NK-92 treated with Interleukin-12 subunit alpha and Interleukin-12 subunit beta, amount 100 ng/mL, for 24 hours (cell line): ENCODE measurements at regions not wholly inside any gene's neighbourhood (a gene's known extent, or its start where the extent isn't known, plus 50 kb on each side); places are given as distances from the start of the nearest gene placed in this dataset.

Source experiments
- DNase-seq: peaks from one replicate; lab custom pipeline; 2025; lab: John Stamatoyannopoulos, UW

DNA sequence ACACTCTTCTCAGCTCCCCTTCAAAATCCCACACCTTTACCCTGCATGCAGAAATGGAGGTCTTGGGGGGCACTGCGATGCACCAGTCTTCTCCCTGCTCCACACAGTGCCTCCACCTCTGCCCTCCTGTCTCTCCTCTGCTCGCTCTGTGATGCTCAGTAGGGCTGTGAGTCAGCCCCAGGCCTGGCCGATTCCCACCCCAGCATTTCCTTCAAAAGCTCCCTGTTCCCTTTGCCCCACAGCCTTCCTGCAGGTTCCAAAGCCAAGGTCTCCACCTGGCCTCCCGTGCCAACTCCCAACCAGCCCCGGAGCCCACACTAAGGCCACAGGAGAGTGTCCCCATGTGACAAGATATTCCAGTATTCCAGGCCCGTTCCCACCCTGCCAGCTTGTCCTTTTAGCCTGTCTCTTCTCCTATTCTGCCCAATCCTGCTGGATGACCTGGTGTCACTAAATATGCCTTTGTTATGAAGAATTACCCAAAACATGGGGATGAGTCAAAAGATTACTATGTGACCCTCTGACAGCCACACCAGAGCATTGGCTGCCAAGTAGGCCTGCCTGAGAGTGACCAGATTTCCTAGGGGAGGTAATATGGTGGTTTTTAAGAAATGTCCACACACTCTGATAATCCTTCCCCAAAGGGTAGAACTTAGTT lies 118.9 kb upstream of the NXT1 start:
- DNase-seq = no peak

- DNase-seq = no peak
Observed at GRCh38 chr20:23230766-23231385, 119.7 kb upstream of the NXT1 start.

GRCh38 chr20:23229989-23230388 lies 120.6 kb upstream of the NXT1 start:
- no peak for DNase-seq

- no peak for DNase-seq
Observed at GRCh38 chr20:23228912-23229311, 121.7 kb upstream of the NXT1 start.

DNA sequence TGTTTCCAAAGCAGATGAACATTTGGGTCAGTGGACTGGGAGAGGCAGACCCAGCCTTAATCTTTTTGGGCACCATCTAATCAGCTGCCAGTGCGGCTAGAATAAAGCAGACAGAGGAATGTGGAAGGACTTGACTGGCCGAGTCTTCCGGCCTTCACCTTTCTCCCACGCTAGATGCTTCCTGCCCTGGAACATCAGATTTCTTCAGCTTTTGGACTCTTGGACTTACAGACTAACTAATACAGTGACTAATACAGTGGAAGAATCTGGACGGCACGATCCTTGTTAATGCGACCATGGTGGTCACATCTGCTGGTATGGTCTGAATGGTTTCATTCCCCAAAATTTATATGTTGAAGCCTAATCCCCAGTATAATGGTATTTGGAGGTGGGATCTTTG lies 122.6 kb upstream of the NXT1 start:
- no peak for DNase-seq

- DNase-seq = no peak
Observed at GRCh38 chr20:23227274-23227673, 123.3 kb upstream of the NXT1 start.

DNA sequence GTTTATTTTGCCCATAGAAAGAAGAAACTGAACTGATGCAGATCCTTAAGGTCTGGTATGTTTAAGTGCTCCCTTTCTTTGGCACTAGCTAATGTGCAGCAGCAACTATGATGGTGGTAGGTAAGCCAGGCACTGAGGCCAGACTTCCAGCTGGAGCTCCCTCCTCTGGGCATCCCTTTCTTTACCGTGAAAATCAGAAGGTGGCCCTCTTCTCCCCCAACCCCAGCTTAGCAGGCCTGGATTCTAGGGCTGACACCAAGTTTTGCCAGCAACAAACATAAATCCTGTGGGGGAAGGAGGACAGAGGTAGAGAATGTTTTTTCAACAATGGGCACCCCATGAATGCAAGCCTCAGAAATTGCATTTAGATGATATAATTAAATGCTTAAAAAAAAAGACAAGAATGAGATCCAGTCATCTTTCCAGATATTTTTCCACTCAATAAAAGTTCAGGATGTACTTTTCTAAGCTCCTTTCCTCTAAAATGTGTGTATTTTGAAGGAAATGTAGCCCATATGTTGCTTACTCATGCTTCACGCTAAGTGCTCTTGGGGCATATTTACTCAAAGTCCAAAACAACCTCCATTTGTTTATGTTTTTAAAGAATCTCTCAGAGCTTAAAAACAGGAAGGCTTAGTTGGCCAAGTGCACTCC lies 123.9 kb upstream of the NXT1 start:
- DNase-seq = no peak

- peak; percentile 38 for DNase-seq
Observed at GRCh38 chr20:23225407-23226060, 125.1 kb upstream of the NXT1 start.

- DNase-seq = no peak
Observed at GRCh38 chr20:23224806-23225205, 125.8 kb upstream of the NXT1 start.

DNA sequence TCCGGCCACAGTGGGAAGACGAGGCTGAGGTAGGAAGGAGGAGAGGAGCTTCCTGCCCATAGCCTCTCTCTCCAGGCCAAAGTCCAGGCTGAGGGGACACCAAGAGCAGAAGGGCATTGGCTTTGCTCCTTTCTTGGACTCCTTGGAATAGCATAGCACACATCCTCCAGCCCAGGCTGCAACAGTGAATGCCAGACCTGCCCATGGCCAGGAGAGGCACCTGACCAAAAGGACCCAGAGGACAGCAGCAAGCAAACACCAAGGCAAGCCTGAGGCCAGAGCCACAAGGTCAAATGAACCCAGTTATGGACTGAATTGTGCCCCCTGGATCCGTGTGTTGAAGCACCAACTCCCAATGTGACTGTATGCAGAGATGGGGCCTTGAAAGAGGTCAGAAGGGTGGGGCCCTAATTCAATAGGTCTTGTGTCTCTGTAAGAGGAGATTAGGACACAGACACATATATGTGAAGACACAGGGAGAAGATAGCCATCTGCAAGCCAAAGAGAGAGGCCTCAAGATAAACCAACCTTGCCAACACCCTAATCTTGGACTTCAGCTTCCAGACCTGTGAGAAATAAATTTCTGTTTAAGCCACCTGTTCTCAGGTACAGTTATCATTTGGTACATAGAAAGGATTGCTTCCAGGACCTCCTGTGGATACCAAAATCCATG lies 126.5 kb upstream of the NXT1 start:
- DNase-seq = no peak

DNA sequence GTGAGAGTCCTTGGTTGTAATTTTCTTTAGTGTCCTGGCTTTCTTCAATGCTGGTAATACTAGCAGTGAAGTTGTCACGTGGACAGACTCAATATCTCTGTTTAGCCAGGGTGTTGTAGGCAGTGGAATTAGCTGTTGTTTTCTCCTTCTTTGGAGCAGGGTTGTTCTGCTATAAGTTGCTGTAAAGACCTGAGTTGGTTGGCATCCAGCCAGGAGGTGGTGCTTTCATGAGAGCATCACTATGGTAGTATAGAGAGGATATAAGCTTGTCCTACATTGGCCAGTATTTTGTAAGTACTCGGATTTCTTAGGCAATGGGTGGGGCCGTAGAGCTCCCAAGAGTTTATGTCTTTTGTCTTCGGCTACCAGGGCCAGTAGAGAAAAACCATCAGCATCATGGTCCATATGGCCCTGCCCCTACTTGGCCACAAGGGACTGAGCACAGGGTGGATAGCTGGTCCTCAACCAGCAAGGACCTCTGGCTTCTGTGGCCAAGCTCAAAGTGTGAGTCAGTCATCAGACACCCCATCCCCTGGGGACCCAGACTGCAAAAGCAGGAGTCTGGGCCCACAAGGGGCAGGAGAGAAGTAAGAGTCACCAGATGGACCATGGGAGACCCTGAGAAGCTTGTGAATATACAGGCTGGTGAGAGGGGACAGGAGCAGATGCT lies 127.9 kb upstream of the NXT1 start:
- no peak for DNase-seq

DNA sequence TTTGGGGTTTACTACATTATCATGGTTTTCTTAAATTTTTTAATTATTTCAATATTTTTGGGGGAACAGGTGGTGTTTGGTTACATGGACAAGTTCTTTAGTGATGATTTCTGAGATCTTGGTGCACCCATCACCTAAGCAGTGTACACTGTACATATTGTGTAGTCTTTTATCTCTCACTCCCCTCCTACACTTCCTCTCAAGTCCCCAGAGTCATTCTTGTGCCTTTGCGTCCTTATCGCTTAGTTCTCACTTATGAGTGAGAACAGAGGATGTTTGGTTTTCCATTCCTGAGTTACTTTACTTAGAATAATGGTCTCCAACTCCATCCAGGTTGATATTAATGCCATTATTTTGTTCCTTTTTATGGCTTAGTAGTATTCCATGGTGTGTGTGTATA lies 130.9 kb upstream of the CD93 start:
- DNase-seq = no peak

DNA sequence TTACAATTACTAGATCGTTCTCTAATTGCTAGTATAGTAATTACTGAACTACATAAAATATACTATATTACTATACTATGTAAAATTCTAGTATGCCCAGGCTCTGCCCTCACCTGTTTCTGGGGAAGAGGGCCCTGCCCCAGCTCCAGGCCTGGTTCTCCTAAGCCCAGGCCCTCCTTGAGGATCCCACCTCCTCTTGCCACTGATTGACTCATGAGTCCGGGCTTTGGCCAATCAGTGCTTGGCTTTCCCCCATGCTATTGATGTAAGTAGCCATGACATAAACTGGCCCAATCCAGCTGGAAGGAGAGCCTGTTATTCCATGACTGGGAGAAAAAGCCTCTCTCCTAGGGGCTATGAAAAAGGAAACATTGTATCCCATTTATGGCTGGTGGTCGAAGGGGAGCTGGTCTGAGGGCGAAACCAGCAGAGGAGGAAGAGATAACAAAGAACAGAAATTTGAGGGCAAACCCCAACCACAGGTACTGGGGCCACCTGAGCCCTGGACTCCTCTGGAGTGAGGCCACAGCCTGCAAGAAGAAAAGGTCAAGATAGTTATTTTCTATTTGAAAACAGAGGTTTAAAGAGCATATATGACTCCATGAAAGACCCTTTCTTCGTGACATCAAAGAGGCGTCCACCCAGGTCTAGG lies 129.3 kb upstream of the CD93 start:
- no peak for DNase-seq

DNA sequence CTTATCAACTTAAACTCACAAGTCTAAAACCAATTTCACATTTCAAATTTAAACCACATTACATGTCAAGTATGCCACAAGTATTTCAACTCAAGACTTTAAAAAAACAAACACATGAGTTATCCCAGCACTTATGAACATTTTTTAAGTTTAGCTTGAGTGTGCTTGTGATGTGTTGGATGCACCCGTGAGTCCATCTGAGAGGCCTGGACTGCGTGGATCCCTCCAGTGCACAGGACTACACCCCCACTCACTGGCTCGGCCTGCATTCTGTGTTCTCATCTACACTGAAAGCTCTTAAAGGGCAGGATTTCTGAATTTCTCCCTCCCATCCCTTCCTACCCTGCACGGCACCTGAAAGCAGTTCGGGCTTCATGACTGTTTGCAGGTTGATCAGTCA lies 128.8 kb upstream of the CD93 start:
- no peak for DNase-seq

DNA sequence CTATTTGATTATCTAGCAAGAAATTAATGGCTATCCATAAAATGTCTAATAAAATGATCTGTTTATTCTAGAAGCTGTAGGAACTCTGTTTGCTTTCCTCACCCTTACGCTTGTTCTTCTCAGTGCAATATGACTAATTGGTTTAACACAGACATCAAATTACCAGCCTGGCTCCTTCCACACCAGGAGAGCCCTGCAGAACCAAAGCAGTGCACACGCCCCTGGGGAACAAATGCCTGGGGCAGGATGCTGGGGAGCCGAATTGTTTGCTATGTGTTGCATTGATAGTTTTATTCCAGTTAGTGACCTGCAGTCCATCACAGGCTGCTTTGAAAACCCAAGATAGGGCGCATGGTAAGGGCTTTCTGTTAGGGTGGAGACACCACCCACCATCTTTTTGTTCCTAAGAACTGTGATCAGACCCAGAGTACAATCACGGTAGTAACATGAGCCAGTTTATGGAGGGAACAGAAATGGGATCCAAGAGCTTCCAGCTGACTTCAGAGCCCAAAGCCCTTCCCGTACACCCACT lies 126.4 kb upstream of the CD93 start:
- DNase-seq = no peak

- DNase-seq = no peak
Observed at GRCh38 chr20:23212011-23212410, 125.9 kb upstream of the CD93 start.

DNA sequence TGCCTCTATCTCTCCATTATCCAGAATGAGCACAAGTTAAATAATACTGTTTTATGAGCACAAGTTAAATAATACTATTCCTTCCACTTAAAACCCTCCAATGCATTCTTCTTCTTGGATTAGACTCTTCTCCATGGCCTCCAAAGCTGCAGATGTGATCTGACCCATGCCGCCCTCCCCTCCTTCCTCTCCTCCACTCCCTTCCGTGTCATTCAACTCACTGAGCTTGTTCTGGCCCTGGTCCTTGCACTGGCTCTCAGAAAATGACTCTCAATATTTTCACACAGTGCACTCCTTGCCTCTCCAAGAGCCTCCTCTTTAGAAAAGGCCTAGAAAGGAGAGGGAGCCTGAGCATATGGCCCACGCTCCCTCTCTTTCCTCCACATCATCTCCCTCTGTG lies 125.0 kb upstream of the CD93 start:
- DNase-seq = no peak

DNA sequence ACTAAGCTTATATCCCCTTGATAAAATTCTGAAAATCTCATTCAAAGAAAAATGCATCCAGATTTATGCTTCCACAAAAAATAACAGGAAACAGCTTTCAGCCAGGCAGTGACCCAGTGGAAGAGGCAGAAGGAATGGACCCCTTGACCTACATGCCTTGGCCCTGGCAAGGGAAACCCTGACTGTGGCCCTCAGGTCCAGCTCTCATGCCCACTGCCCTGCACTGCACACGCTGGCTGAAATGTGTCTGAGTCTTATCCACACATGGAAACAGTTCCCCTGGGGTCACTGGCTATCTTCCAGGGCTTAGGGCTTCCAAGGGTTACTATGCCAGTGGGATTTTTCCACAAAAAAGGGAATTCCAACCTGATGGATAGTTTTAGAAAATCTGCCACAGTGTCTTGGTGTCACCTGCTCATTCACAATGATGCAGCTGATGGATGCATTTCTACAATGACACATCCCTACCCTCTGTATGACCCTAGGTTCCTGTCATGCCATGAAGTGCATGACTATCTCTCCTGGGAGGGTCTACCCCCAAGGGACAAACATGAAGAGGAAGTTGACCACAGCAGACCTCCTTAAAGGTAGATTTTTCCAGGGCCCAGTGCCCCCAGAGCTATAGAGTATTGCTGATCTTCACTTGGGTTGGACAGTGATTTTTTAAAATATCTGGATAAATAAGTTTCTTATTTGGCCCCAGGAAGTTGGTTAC lies 121.9 kb upstream of the CD93 start:
- DNase-seq = no peak

GRCh38 chr20:23206995-23207394 lies 120.9 kb upstream of the CD93 start:
- no peak for DNase-seq

- DNase-seq = no peak
Observed at GRCh38 chr20:23206061-23206460, 119.9 kb upstream of the CD93 start.
